Heart left ventricle (tissue), 13 donors: ENCODE measurements at regions not wholly inside any gene's neighbourhood (a gene's known extent, or its start where the extent isn't known, plus 50 kb on each side); places are given as distances from the start of the nearest gene placed in this dataset.

ENCODE experiments used
- CTCF ChIP-seq, 12 donors: fragments of 200-600 bp; sonication (generic) in 4 of 12; IDR thresholded peaks; one replicate each; pipeline versions ENCODE4 v1.5.0 to v1.8.0; 2018 to 2022; ENCODE audit warnings: antibody characterized with exemption in 12 of 12, mild to moderate bottlenecking in 5 of 12
- POLR2A ChIP-seq, 2 donors: fragments of 450-650 bp; IDR thresholded peaks; one replicate each; pipeline ENCODE4 v1.6.1; 2017; ENCODE audit warnings: antibody characterized with exemption in 2 of 2, mild to moderate bottlenecking in 2 of 2, moderate library complexity in 2 of 2
- donor health status: ischemic (EF 13 %, LVEDD 7.1; RV severe dilation, severe dysfunction).
- donor health status: DM: no; HTN: yes; CAD: no.
- donor health status: DM: no; HTN: no; CAD: no.
- donor health status: ischemic (EF 25% LVEDD 6.9; RV normal size, moderate dysfunction).
- donor health status: ischemic (EF 25% LVEDD 5.7; RV mildly dilated, moderate dysfunction).
- donor health status: ischemic (EF 35%, LVEDD 5.7; RV mildly dilated, moderate dysfunction).
- donor health status: nonischemic (EF 11% LVEDD 7.7; RV severe dilation, severe dysfunction).
- donor health status: DM: yes; HTN: yes; CAD: no.
- donor health status: PGD.
- donor health status: ischemic (EF 29% LVEDD 5.4; RV normal size, mild dysfunction).
- donor health status: nonischemic (EF 23%, LVEDD 6.1; RV moderate dilation, normal function).

DNA sequence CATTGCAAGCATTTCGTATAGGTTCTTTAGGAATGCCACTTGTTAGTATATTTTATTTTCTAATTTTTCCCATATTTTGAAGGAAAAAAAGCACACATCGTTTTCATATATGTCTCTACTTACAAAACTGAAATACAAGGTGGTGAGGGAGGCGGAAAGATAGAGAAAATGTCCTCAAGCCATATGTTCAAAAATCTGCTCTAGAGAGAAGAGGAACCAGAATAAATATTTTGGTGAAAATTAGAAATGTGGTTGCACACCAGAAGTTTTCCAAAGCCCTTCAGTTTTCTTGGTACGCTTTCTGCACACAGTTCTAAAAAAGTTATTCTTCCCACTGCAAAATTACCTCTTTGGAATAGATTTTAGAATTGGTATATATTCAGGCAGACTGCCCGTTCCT is 107.4 kb upstream of the RHOBTB1 start:
- TF ChIP-seq CTCF (IDR thresholded peaks at IDR 0.05): no peak
- no peak for TF ChIP-seq POLR2A (IDR thresholded peaks at IDR 0.05)
